K562 (cell line): ENCODE measurements at regions not wholly inside any gene's neighbourhood (a gene's known extent, or its start where the extent isn't known, plus 50 kb on each side); places are given as distances from the start of the nearest gene placed in this dataset.

ENCODE experiments used
- AFF1 ChIP-seq, 2 experiments: fragments of 450-650 bp; IDR thresholded peaks; 2 replicates each; pipeline ENCODE4 v1.6.1; 2018; ENCODE audit warnings: mild to moderate bottlenecking in 2 of 2, low read depth in 1 of 2; ENCODE audit not compliant: partially characterized antibody in 2 of 2
- ARHGAP35 ChIP-seq: fragments of 450-650 bp; IDR thresholded peaks from 2 replicates; pipeline ENCODE4 v1.6.1; 2018; ENCODE audit not compliant: partially characterized antibody
- CBFA2T3 ChIP-seq: fragments of 450-650 bp; IDR thresholded peaks from 2 replicates; pipeline ENCODE4 v1.6.1; 2017
- CC2D1A ChIP-seq: fragments of 450-650 bp; IDR thresholded peaks from 2 replicates; pipeline ENCODE4 v1.6.1; 2017; ENCODE audit warnings: mild to moderate bottlenecking
- EP400 ChIP-seq: fragments of 450-650 bp; IDR thresholded peaks from 2 replicates; pipeline ENCODE4 v1.6.1; 2017; ENCODE audit warnings: antibody characterized with exemption, mild to moderate bottlenecking, moderate library complexity
- HEY1 ChIP-seq: fragments of 250-450 bp; sonication (Bioruptor Pico); IDR thresholded peaks from 2 replicates; pipeline ENCODE4 v1.5.0; 2020; ENCODE audit warnings: mild to moderate bottlenecking, moderate library complexity, borderline replicate concordance
- PRMT5 ChIP-seq: sonication (generic); formaldehyde crosslinking; IDR thresholded peaks from 2 replicates; pipeline ENCODE4 v1.5.0; 2020; ENCODE audit warnings: missing genetic modification reagents
- ZNF232 ChIP-seq: sonication (generic); formaldehyde crosslinking; IDR thresholded peaks from 2 replicates; pipeline ENCODE4 v1.8.0; 2022; ENCODE audit warnings: mild to moderate bottlenecking, missing genetic modification reagents
- ZNF696 ChIP-seq: fragments of 250-450 bp; sonication (Bioruptor Pico); conservative IDR thresholded peaks from 2 replicates; pipeline ENCODE4 v1.4.0; 2020; ENCODE audit warnings: mild to moderate bottlenecking, moderate library complexity

GRCh38 chr15:47119349-47119748 lies 598.0 kb upstream of the SEMA6D start (continued):
- TF ChIP-seq AFF1 (IDR thresholded peaks at IDR 0.05; ENCODE audit: low read depth in 1 of 2, partially characterized antibody in 2 of 2) (no peak), PRMT5 (no peak), ARHGAP35 (no peak), EP400 (no peak), CBFA2T3 (no peak), ZNF696 (CRISPR knock-in tag) (no peak), ZNF232 (CRISPR knock-in tag) (no peak), CC2D1A (no peak), HEY1 (CRISPR knock-in tag) (no peak)
